PFSK-1 (cell line): ENCODE measurements at regions not wholly inside any gene's neighbourhood (a gene's known extent, or its start where the extent isn't known, plus 50 kb on each side); places are given as distances from the start of the nearest gene placed in this dataset.

Experiments used
- SIN3A ChIP-seq: IDR thresholded peaks from 2 replicates; pipeline ENCODE4 v1.6.1; 2012; ENCODE audit warnings: mild to moderate bottlenecking, low read length, moderate library complexity, borderline replicate concordance; ENCODE audit not compliant: insufficient read depth
- TAF1 ChIP-seq: IDR thresholded peaks from 2 replicates; pipeline ENCODE4 v1.6.1; 2012; ENCODE audit warnings: low read length, control low read depth, borderline replicate concordance; ENCODE audit not compliant: insufficient read depth
- TF ChIP-seq, protein P1 (sequence below), 2 experiments: IDR thresholded peaks; 2 replicates each; pipeline versions ENCODE4 v1.6.1 to v1.8.0; 2011 to 2012; ENCODE audit warnings: low read depth in 2 of 2, low read length in 2 of 2, control low read depth in 1 of 2, inconsistent platforms in 1 of 2, mild to moderate bottlenecking in 1 of 2, moderate library complexity in 1 of 2; ENCODE audit not compliant: insufficient read depth in 1 of 2

DNA sequence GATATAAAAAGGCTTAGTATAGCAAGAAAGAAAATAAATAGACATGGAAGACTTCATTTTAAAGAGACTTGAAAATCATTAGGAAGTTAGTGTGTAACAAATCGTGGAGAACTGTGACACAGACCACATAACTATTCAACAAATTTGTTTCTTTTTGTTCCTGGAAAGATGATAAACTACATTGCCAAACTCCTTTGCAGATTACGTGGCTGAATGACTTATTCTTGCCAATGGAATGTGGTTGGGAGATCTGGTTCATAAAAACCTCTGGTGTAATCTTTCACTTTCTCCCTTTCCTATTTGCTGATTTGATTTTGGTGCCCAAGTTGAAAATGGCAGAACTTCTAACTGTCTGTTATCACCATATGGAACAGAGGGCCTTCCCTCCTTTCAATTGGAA is 328.9 kb upstream of the MEF2C start:
- TF ChIP-seq TAF1: no peak
- TF ChIP-seq, protein P1, sequence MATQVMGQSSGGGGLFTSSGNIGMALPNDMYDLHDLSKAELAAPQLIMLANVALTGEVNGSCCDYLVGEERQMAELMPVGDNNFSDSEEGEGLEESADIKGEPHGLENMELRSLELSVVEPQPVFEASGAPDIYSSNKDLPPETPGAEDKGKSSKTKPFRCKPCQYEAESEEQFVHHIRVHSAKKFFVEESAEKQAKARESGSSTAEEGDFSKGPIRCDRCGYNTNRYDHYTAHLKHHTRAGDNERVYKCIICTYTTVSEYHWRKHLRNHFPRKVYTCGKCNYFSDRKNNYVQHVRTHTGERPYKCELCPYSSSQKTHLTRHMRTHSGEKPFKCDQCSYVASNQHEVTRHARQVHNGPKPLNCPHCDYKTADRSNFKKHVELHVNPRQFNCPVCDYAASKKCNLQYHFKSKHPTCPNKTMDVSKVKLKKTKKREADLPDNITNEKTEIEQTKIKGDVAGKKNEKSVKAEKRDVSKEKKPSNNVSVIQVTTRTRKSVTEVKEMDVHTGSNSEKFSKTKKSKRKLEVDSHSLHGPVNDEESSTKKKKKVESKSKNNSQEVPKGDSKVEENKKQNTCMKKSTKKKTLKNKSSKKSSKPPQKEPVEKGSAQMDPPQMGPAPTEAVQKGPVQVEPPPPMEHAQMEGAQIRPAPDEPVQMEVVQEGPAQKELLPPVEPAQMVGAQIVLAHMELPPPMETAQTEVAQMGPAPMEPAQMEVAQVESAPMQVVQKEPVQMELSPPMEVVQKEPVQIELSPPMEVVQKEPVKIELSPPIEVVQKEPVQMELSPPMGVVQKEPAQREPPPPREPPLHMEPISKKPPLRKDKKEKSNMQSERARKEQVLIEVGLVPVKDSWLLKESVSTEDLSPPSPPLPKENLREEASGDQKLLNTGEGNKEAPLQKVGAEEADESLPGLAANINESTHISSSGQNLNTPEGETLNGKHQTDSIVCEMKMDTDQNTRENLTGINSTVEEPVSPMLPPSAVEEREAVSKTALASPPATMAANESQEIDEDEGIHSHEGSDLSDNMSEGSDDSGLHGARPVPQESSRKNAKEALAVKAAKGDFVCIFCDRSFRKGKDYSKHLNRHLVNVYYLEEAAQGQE (IDR thresholded peaks at IDR 0.05; ENCODE audit: insufficient read depth in 1 of 2, low read depth in 2 of 2, low read length in 2 of 2): no peak
- no peak for TF ChIP-seq SIN3A
